ENCODE measurements at regions not wholly inside any gene's neighbourhood (a gene's known extent, or its start where the extent isn't known, plus 50 kb on each side); places are given as distances from the start of the nearest gene placed in this dataset.

- ATAC-seq (no peak), DNase-seq (no peak)
- intact Hi-C loops (cut with DNase I): loop anchor here (5.0 kb wide), 1 partner anchor 380 kb away; no protein-coding TSS in a partner anchor
- H3K4me3 ChIP-seq: no peak overlapping the region
- H3K27me3 ChIP-seq: no peaks in the 10 kb centered on the region
- no peaks in the 10 kb centered on the region for H3K36me3 ChIP-seq (replicated peaks in 1 of 2; ENCODE audit: insufficient read depth in 1 of 2, low read depth in 2 of 2)
- H3K27ac ChIP-seq: no peak overlapping the region
- H3K4me1 ChIP-seq: no peaks in the 10 kb centered on the region
- H3K9me3 ChIP-seq: no peaks in the 10 kb centered on the region
- TF ChIP-seq POLR2A (IDR thresholded peaks at IDR 0.05): no peak
- no peak for TF ChIP-seq CTCF (IDR thresholded peaks at IDR 0.05)
- 71 to 73% methylated on average over 8 of the region's 8 CpGs for WGBS, 2 donors
Observed at GRCh38 chr4:145231906-145232700, 51.7 kb upstream of the OTUD4 start.

GRCh38 chr4:145230726-145231125, 50.3 kb upstream of the OTUD4 start:
- peak; percentile 40 for ATAC-seq
- WGBS, 2 donors: 54 to 58% methylated on average over 2 of the region's 2 CpGs
- intact Hi-C loops (cut with DNase I): loop anchor here (5.0 kb wide), 1 partner anchor 382 kb away; no protein-coding TSS in a partner anchor
- Histone ChIP-seq H3K4me1 (no peaks in the 10 kb centered on the region), H3K36me3 (replicated peaks in 1 of 2; ENCODE audit: insufficient read depth in 1 of 2, low read depth in 2 of 2) (no peaks in the 10 kb centered on the region), H3K27ac (no peak overlapping the region), H3K27me3 (no peaks in the 10 kb centered on the region), H3K4me3 (no peak overlapping the region), H3K9me3 (no peaks in the 10 kb centered on the region)
- TF ChIP-seq POLR2A (IDR thresholded peaks at IDR 0.05): no peak
- no peak for TF ChIP-seq CTCF (IDR thresholded peaks at IDR 0.05)
- DNase-seq: no peak

Measured in body of pancreas (tissue), 4 donors.